Left ventricle myocardium inferior (tissue), 1 donor: ENCODE measurements at regions not wholly inside any gene's neighbourhood (a gene's known extent, or its start where the extent isn't known, plus 50 kb on each side); places are given as distances from the start of the nearest gene placed in this dataset.
"Not testable (repeated sequence)": the region's sequence is repeated elsewhere in the genome, so short reads cannot be mapped to it uniquely, and the experiment has no call there.

ENCODE experiments used
- DNase-seq: peaks from one replicate; pipeline ENCODE4 v3.0.0-alpha.2; 2020
- H3K27ac ChIP-seq: fragments of 200-600 bp; replicated peaks from 2 replicates; pipeline ENCODE4 v1.8.0; 2021
- H3K27me3 ChIP-seq: fragments of 200-600 bp; 2 replicates; pipeline ENCODE4 v1.8.0; 2021; ENCODE audit warnings: low read depth
- H3K36me3 ChIP-seq: fragments of 200-600 bp; 2 replicates; pipeline ENCODE4 v1.8.0; 2021
- H3K4me1 ChIP-seq: fragments of 200-600 bp; 2 replicates; pipeline ENCODE4 v1.8.0; 2021
- H3K4me3 ChIP-seq: fragments of 200-600 bp; 2 replicates; pipeline ENCODE4 v1.8.0; 2021; ENCODE audit warnings: mild to moderate bottlenecking, moderate library complexity
- H3K9me3 ChIP-seq: fragments of 200-600 bp; replicated peaks from 2 replicates; pipeline ENCODE4 v1.8.0; 2021
- CTCF ChIP-seq: fragments of 200-600 bp; IDR thresholded peaks from 2 replicates; pipeline ENCODE4 v1.8.0; 2021; ENCODE audit warnings: antibody characterized with exemption, mild to moderate bottlenecking, borderline replicate concordance
- intact Hi-C: fragments of 100-400 bp; cut with micrococcal nuclease; formaldehyde crosslinking; loops from one replicate; pipeline ENCODE4 v1.11.0; 2022
- donor health status: DM: no; HTN: yes; CAD: no; lungs with severe emphysema.

- intact Hi-C loops: no loop called here
Observed at GRCh38 chr1:57578099-57578498, 154.2 kb upstream of the DAB1 start.

GRCh38 chr1:57576756-57577155, 152.9 kb upstream of the DAB1 start:
- intact Hi-C loops: no loop called here

More at GRCh38 chr1:57578099-57578498, 154.2 kb upstream of the DAB1 start:
- DNase-seq: no peak
- H3K4me1 ChIP-seq: no peaks in the 10 kb centered on the region
- no peaks in the 10 kb centered on the region for H3K36me3 ChIP-seq
- H3K4me3 ChIP-seq: no peak overlapping the region
- no peaks in the 10 kb centered on the region for H3K27me3 ChIP-seq
- H3K9me3 ChIP-seq: no peaks in the 10 kb centered on the region
- no peak for TF ChIP-seq CTCF
- no peak overlapping the region for H3K27ac ChIP-seq

DNA sequence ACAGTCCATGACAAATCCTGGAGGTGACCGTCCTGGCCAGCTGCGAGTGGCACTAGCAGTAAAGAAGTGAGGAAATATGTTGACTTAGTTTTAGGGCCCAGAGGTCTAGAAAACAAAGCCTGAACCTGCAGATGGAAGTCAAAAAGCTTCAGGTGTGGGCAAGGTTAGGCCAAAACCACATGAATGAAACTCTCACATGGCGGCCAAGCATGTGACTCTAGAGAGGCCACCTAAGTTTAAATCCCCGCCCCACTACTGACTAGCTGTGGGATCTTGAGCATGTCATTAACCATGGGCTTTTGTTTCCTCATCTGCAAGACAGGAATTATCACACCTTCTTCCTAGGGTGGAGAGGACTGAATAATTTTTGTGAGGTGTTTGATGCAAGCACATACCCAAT, 148.2 kb upstream of the DAB1 start:
- Histone ChIP-seq H3K9me3 (peaks cover 18% of the 10 kb centered on the region), H3K4me3 (no peak overlapping the region), H3K4me1 (no peaks in the 10 kb centered on the region), H3K27ac (no peak overlapping the region), H3K36me3 (no peaks in the 10 kb centered on the region), H3K27me3 (no peaks in the 10 kb centered on the region)
- intact Hi-C loops: no loop called here
- TF ChIP-seq CTCF: no peak
- no peak for DNase-seq

More at GRCh38 chr1:57576756-57577155, 152.9 kb upstream of the DAB1 start:
- no peaks in the 10 kb centered on the region for H3K27me3 ChIP-seq
- no peak overlapping the region for H3K27ac ChIP-seq
- no peaks in the 10 kb centered on the region for H3K9me3 ChIP-seq
- H3K4me3 ChIP-seq: no peak overlapping the region
- TF ChIP-seq CTCF: no peak
- DNase-seq: no peak
- H3K4me1 ChIP-seq: no peaks in the 10 kb centered on the region
- no peaks in the 10 kb centered on the region for H3K36me3 ChIP-seq

- H3K4me1 ChIP-seq, DNase-seq, H3K36me3 ChIP-seq, H3K9me3 ChIP-seq, H3K4me3 ChIP-seq, intact Hi-C loops, H3K27ac ChIP-seq, H3K27me3 ChIP-seq: not testable (repeated sequence)
Observed at GRCh38 chr1:57558066-57558465, 134.2 kb upstream of the DAB1 start.

GRCh38 chr1:57553666-57554065, 129.8 kb upstream of the DAB1 start:
- DNase-seq: no peak
- Histone ChIP-seq H3K27me3 (no peaks in the 10 kb centered on the region), H3K9me3 (no peaks in the 10 kb centered on the region), H3K4me1 (peaks cover 5% of the 10 kb centered on the region), H3K27ac (no peak overlapping the region), H3K36me3 (no peaks in the 10 kb centered on the region), H3K4me3 (no peak overlapping the region)
- TF ChIP-seq CTCF: no peak
- intact Hi-C loops: no loop called here

DNA sequence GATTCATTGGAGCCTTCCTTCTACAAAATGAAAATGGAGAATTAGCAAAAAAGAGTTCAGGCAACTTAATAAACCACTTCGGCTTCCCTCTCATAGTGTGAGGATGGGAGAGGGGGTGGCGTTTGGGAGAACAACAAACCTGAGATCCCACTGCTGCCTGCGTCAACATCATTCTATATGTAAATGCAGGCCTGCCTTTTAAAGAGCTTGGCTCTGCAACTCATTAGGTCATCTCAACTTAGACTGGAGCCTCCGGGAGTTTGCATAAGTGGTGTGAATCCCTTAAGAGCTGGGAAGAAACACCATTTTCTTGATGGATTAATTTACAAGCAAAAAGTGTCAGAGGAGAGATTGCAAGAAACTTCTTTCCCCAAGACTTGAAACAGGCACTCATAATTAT, 127.6 kb upstream of the DAB1 start:
- intact Hi-C loops: no loop called here
- no peak for TF ChIP-seq CTCF

More for the DNA sequence above, 127.6 kb upstream of the DAB1 start:
- Histone ChIP-seq H3K9me3 (no peaks in the 10 kb centered on the region), H3K27me3 (no peaks in the 10 kb centered on the region), H3K36me3 (no peaks in the 10 kb centered on the region), H3K27ac (no peak overlapping the region), H3K4me1 (no peaks in the 10 kb centered on the region), H3K4me3 (no peak overlapping the region)
- no peak for DNase-seq
